ENCODE measurements at regions not wholly inside any gene's neighbourhood (a gene's known extent, or its start where the extent isn't known, plus 50 kb on each side); places are given as distances from the start of the nearest gene placed in this dataset.

DNA sequence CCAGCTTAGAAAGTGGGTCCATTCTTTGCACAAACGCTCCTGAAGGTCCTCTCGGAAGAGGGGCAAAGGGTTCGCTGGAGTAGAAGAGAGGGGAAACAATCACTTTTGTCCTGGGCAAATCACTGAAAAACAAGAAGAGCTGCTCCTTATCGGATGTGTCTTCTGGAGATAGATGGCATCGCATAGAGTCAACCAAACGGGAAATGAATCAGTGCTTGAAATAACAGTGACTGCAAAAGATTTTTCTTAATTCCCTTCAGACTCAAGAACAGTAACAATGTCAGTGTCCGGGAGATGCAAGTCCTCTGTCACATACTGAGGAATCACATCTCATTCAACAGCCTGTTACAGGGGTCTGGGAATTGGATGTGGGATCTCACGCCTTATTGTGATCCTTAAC is 78.8 kb upstream of the PCSK6 start:
- Histone ChIP-seq H2AFZ (ENCODE audit: low read length) (no peak overlapping the region), H3K4me2 (ENCODE audit: low read length) (no peak overlapping the region), H4K20me1 (ENCODE audit: low read length) (no peaks in the 10 kb centered on the region), H3K36me3 (ENCODE audit: low read depth, low read length) (no peaks in the 10 kb centered on the region), H3K27ac (ENCODE audit: low read length) (no peak overlapping the region), H3K27me3 (ENCODE audit: low read length) (no peaks in the 10 kb centered on the region), H3K9ac (ENCODE audit: low read length) (no peak overlapping the region), H3K4me1 (ENCODE audit: insufficient read depth, low read length) (peaks cover 25% of the 10 kb centered on the region), H3K79me2 (ENCODE audit: low read length) (no peaks in the 10 kb centered on the region), H3K4me3 (ENCODE audit: low read length) (no peak overlapping the region), H3K9me2 (replicated peaks; ENCODE audit: low read length) (no peaks in the 10 kb centered on the region), H3K9me3 (ENCODE audit: low read length) (no peaks in the 10 kb centered on the region), H3F3A (ENCODE audit: low read length, unreplicated experiment) (no peaks in the 10 kb centered on the region)
- CTCF ChIA-PET, result interaction anchor here (0.5 kb wide), 1 partner anchor 18 kb away, joined by 3 read pairs; no protein-coding TSS in a partner anchor
- POLR2A ChIA-PET (ENCODE audit: unreplicated experiment), result no interaction called here
- TF ChIP-seq EZH2phosphoT487 (IDR thresholded peaks at IDR 0.05; ENCODE audit: borderline replicate concordance, low read length) (no peak), EZH2 (IDR thresholded peaks at IDR 0.05; ENCODE audit: low read length, unreplicated experiment) (no peak)
- TF ChIP-seq, protein P1, sequence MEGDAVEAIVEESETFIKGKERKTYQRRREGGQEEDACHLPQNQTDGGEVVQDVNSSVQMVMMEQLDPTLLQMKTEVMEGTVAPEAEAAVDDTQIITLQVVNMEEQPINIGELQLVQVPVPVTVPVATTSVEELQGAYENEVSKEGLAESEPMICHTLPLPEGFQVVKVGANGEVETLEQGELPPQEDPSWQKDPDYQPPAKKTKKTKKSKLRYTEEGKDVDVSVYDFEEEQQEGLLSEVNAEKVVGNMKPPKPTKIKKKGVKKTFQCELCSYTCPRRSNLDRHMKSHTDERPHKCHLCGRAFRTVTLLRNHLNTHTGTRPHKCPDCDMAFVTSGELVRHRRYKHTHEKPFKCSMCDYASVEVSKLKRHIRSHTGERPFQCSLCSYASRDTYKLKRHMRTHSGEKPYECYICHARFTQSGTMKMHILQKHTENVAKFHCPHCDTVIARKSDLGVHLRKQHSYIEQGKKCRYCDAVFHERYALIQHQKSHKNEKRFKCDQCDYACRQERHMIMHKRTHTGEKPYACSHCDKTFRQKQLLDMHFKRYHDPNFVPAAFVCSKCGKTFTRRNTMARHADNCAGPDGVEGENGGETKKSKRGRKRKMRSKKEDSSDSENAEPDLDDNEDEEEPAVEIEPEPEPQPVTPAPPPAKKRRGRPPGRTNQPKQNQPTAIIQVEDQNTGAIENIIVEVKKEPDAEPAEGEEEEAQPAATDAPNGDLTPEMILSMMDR (conservative IDR thresholded peaks at IDR 0.05; ENCODE audit: low read depth, low read length), result no peak
- ATAC-seq, result 0 out of 2 replicates have a peak, but pooled peaks have one; percentile 18
- peak; percentile 23 for DNase-seq
- intact Hi-C loops (cut with micrococcal nuclease), result no loop called here
- BruUV-seq (replicated peaks), result no TSS peak

DNA sequence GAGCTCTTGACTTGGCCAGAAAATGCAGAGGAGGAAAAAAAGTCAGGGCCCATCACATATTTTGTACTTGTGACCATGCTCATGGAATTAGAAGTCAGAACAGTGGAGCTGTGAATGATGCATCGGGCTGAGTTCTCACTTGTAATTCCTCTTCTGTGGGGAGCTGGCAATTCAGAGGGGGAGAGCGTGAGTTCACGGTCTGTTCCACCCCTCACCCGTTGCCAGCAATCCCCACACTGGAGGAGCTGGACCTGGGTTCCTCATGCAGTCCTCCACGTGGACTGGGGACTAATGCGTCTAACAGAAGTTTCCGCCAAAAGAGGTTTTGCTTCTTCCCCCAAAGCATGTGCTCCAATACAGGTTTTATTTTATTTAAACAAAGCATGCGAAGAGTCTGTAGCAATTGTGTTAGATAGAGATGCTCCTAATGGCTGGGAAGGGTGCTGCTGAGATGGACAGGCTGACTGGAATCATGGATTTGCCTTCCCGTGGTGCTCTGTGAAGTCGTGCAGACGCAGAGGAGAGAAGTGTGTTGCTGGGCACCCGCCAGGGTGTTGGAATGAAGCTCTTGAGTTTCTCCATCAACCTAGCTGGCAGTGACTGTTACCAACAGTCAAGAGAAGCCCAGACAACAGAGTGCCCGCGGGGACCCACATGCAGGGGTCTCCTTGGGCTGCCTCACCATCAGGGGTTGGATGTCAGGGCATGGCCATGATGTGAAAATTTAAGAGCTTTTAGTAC is 77.4 kb upstream of the PCSK6 start:
- no peaks in the 10 kb centered on the region for H4K20me1 ChIP-seq (ENCODE audit: low read length)
- intact Hi-C loops (cut with micrococcal nuclease), result no loop called here
- H3K4me2 ChIP-seq (ENCODE audit: low read length), result no peak overlapping the region
- no peak overlapping the region for H3K4me3 ChIP-seq (ENCODE audit: low read length)
- no peak overlapping the region for H3K9ac ChIP-seq (ENCODE audit: low read length)
- H3K27ac ChIP-seq (ENCODE audit: low read length), result no peak overlapping the region
- H3F3A ChIP-seq (ENCODE audit: low read length, unreplicated experiment), result no peaks in the 10 kb centered on the region
- no peak overlapping the region for H2AFZ ChIP-seq (ENCODE audit: low read length)
- no peaks in the 10 kb centered on the region for H3K36me3 ChIP-seq (ENCODE audit: low read depth, low read length)
- POLR2A ChIA-PET (ENCODE audit: unreplicated experiment), result no interaction called here
- DNase-seq, result no peak
- no peaks in the 10 kb centered on the region for H3K9me3 ChIP-seq (ENCODE audit: low read length)
- no peaks in the 10 kb centered on the region for H3K79me2 ChIP-seq (ENCODE audit: low read length)
- H3K9me2 ChIP-seq (replicated peaks; ENCODE audit: low read length), result no peaks in the 10 kb centered on the region
- no peak for ATAC-seq
- H3K4me1 ChIP-seq (ENCODE audit: insufficient read depth, low read length), result peaks cover 25% of the 10 kb centered on the region
- CTCF ChIA-PET, result no interaction called here
- no TSS peak for BruUV-seq (replicated peaks)
- H3K27me3 ChIP-seq (ENCODE audit: low read length), result no peaks in the 10 kb centered on the region
- no peak for TF ChIP-seq EZH2phosphoT487 (IDR thresholded peaks at IDR 0.05; ENCODE audit: borderline replicate concordance, low read length)
- TF ChIP-seq, protein P1 (conservative IDR thresholded peaks at IDR 0.05; ENCODE audit: low read depth, low read length), result no peak
- no peak for TF ChIP-seq EZH2 (IDR thresholded peaks at IDR 0.05; ENCODE audit: low read length, unreplicated experiment)

DNA sequence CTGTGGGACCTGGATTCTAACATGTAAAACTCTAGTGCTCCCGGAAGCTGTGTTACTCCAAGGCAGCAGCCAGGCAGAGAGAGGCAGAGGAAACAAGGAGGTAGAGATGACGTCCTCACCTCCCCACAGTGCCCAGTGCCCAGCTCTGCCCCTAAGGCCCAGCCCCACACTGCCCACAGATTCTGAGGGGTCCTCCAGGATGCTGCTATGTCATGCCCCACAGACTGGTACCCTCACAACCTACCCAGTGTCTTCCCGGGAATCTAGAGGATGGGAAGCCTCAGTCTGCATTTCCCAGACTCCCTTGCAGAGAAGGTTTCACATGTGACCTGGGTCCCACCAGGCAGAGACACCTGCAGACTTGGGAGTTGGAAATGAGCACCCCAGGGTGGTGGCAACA is 75.9 kb upstream of the PCSK6 start:
- CTCF ChIA-PET, result no interaction called here
- no peak for DNase-seq
- H3K4me3 ChIP-seq (ENCODE audit: low read length), result no peak overlapping the region
- no peak overlapping the region for H3K27ac ChIP-seq (ENCODE audit: low read length)
- H3K9ac ChIP-seq (ENCODE audit: low read length), result no peak overlapping the region
- POLR2A ChIA-PET (ENCODE audit: unreplicated experiment), result no interaction called here
- no peaks in the 10 kb centered on the region for H4K20me1 ChIP-seq (ENCODE audit: low read length)
- no peak overlapping the region for H3K4me2 ChIP-seq (ENCODE audit: low read length)
- H2AFZ ChIP-seq (ENCODE audit: low read length), result no peak overlapping the region
- no peak for ATAC-seq
- H3K4me1 ChIP-seq (ENCODE audit: insufficient read depth, low read length), result peaks cover 17% of the 10 kb centered on the region
- no peaks in the 10 kb centered on the region for H3F3A ChIP-seq (ENCODE audit: low read length, unreplicated experiment)
- H3K9me3 ChIP-seq (ENCODE audit: low read length), result no peaks in the 10 kb centered on the region
- no peaks in the 10 kb centered on the region for H3K79me2 ChIP-seq (ENCODE audit: low read length)
- no peaks in the 10 kb centered on the region for H3K9me2 ChIP-seq (replicated peaks; ENCODE audit: low read length)
- H3K27me3 ChIP-seq (ENCODE audit: low read length), result no peaks in the 10 kb centered on the region; the same call in 1 of the 2 replicates
- intact Hi-C loops (cut with micrococcal nuclease), result no loop called here
- H3K36me3 ChIP-seq (ENCODE audit: low read depth, low read length), result no peaks in the 10 kb centered on the region
- TF ChIP-seq, protein P1 (conservative IDR thresholded peaks at IDR 0.05; ENCODE audit: low read depth, low read length), result no peak
- no peak for TF ChIP-seq EZH2 (IDR thresholded peaks at IDR 0.05; ENCODE audit: low read length, unreplicated experiment)
- TF ChIP-seq EZH2phosphoT487 (IDR thresholded peaks at IDR 0.05; ENCODE audit: borderline replicate concordance, low read length), result no peak
- no TSS peak for BruUV-seq (replicated peaks)
